Spleen (tissue), 7 donors: ENCODE measurements at regions not wholly inside any gene's neighbourhood (a gene's known extent, or its start where the extent isn't known, plus 50 kb on each side); places are given as distances from the start of the nearest gene placed in this dataset.

Experiments
- POLR2A ChIP-seq, 3 donors: fragments of 450-650 bp; IDR thresholded peaks; one replicate each; pipeline ENCODE4 v1.5.1; 2017; ENCODE audit warnings: antibody characterized with exemption in 3 of 3, mild to moderate bottlenecking in 1 of 3
- POLR2AphosphoS5 ChIP-seq, 3 donors: sonication (generic); formaldehyde crosslinking; IDR thresholded peaks; one replicate each; pipeline ENCODE4 v1.5.1; 2017; ENCODE audit warnings: antibody characterized with exemption in 3 of 3
- TF ChIP-seq, protein P1 (sequence below), 11 experiments: fragments of 200-600 bp in 7 of 11; fragments of 450-650 bp in 4 of 11; sonication (generic) in 4 of 11; IDR thresholded peaks in 8 of 11; conservative IDR thresholded peaks in 3 of 11; 1 replicate in 7 of 11; 2 replicates in 4 of 11; pipeline versions ENCODE4 v1.4.0 to v1.8.0; 2016 to 2021; ENCODE audit warnings: antibody characterized with exemption in 11 of 11, inconsistent platforms in 4 of 11, mild to moderate bottlenecking in 1 of 11
- donor health status: DM: no; HTN: no; CAD: no; lungs with moderate emphysema.
- donor health status: DM: no; HTN: no; CAD: no.
- donor health status: DM: no; HTN: no; CAD: no.

- no peak for TF ChIP-seq POLR2AphosphoS5 (IDR thresholded peaks at IDR 0.05)
- no peak for TF ChIP-seq POLR2A (IDR thresholded peaks at IDR 0.05)
- TF ChIP-seq, protein P1, sequence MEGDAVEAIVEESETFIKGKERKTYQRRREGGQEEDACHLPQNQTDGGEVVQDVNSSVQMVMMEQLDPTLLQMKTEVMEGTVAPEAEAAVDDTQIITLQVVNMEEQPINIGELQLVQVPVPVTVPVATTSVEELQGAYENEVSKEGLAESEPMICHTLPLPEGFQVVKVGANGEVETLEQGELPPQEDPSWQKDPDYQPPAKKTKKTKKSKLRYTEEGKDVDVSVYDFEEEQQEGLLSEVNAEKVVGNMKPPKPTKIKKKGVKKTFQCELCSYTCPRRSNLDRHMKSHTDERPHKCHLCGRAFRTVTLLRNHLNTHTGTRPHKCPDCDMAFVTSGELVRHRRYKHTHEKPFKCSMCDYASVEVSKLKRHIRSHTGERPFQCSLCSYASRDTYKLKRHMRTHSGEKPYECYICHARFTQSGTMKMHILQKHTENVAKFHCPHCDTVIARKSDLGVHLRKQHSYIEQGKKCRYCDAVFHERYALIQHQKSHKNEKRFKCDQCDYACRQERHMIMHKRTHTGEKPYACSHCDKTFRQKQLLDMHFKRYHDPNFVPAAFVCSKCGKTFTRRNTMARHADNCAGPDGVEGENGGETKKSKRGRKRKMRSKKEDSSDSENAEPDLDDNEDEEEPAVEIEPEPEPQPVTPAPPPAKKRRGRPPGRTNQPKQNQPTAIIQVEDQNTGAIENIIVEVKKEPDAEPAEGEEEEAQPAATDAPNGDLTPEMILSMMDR (IDR thresholded peaks at IDR 0.05 in 8 of 11, conservative IDR thresholded peaks at IDR 0.05 in 3 of 11), result no peak
Observed at GRCh38 chr2:60311524-60311923, 241.9 kb downstream of the BCL11A start.
